SU-DHL-6 (cell line): ENCODE measurements at regions not wholly inside any gene's neighbourhood (a gene's known extent, or its start where the extent isn't known, plus 50 kb on each side); places are given as distances from the start of the nearest gene placed in this dataset.
"Not testable (repeated sequence)": the region's sequence is repeated elsewhere in the genome, so short reads cannot be mapped to it uniquely, and the experiment has no call there.

Experiments
- H2AFZ ChIP-seq: fragments of 200-600 bp; sonication (generic); 2 replicates; pipeline ENCODE4 v1.6.1; 2014; ENCODE audit warnings: low read depth, mild to moderate bottlenecking, moderate library complexity, mixed read lengths, antibody characterized with exemption, low read length; ENCODE audit not compliant: severe bottlenecking
- H3F3A ChIP-seq: fragments of 200-600 bp; shearing (Covaris generic); 2 replicates; pipeline ENCODE4 v1.6.0; 2016; ENCODE audit warnings: antibody characterized with exemption, mild to moderate bottlenecking; ENCODE audit not compliant: insufficient read depth
- H3K27ac ChIP-seq: fragments of 200-600 bp; sonication (generic); 2 replicates; pipeline ENCODE4 v1.5.1; 2016; ENCODE audit warnings: low read depth, mild to moderate bottlenecking, low read length, moderate library complexity, mixed read lengths
- H3K27me3 ChIP-seq: fragments of 200-600 bp; sonication (generic), shearing (Covaris generic); 2 replicates; pipeline ENCODE4 v1.6.0; 2014; ENCODE audit warnings: mild to moderate bottlenecking, low read length
- H3K36me3 ChIP-seq: fragments of 200-600 bp; sonication (generic); 2 replicates; pipeline ENCODE4 v1.6.1; 2014; ENCODE audit warnings: mild to moderate bottlenecking, low read length, mixed read lengths
- H3K4me2 ChIP-seq: fragments of 300-600, 200-600 bp; shearing (Covaris generic), sonication (generic); 2 replicates; pipeline ENCODE4 v1.6.0; 2014; ENCODE audit warnings: low read length, low read depth, mild to moderate bottlenecking; ENCODE audit not compliant: poor library complexity, severe bottlenecking
- H3K4me3 ChIP-seq: fragments of 200-600 bp; sonication (generic); 2 replicates; pipeline ENCODE4 v1.5.1; 2014; ENCODE audit warnings: antibody characterized with exemption, low read length, mild to moderate bottlenecking, mixed read lengths; ENCODE audit not compliant: insufficient read depth, poor library complexity, severe bottlenecking
- H3K79me2 ChIP-seq: fragments of 200-600 bp; sonication (generic); 2 replicates; pipeline ENCODE4 v1.6.1; 2014; ENCODE audit warnings: mild to moderate bottlenecking, low read length, moderate library complexity; ENCODE audit not compliant: insufficient read depth
- H3K9ac ChIP-seq: fragments of 200-600 bp; sonication (generic); 2 replicates; pipeline ENCODE4 v1.7.0; 2014; ENCODE audit warnings: mild to moderate bottlenecking, low read length
- H3K9me2 ChIP-seq: fragments of 200-600 bp; sonication (generic); replicated peaks from 2 replicates; pipeline ENCODE4 v1.6.1; 2014; ENCODE audit warnings: low read length; ENCODE audit not compliant: insufficient read depth
- H3K9me3 ChIP-seq: fragments of 200-600 bp; sonication (generic); 2 replicates; pipeline ENCODE4 v1.6.1; 2014; ENCODE audit warnings: low read length, mixed read lengths; ENCODE audit not compliant: insufficient read depth
- H4K20me1 ChIP-seq: fragments of 200-600 bp; sonication (generic); 2 replicates; pipeline ENCODE4 v1.6.1; 2014; ENCODE audit warnings: low read depth, mild to moderate bottlenecking, antibody characterized with exemption, low read length, moderate library complexity, mixed read lengths
- CTCF ChIP-seq: fragments of 200-600 bp; sonication (generic); IDR thresholded peaks from one replicate; pipeline ENCODE4 v1.5.1; 2017; ENCODE audit warnings: antibody characterized with exemption, mild to moderate bottlenecking, low read length, moderate library complexity; ENCODE audit not compliant: insufficient read depth, poor library complexity, severe bottlenecking
- EZH2phosphoT487 ChIP-seq: fragments of 200-600 bp; sonication (generic), shearing (Covaris generic); conservative IDR thresholded peaks from 2 replicates; pipeline ENCODE4 v1.6.1; 2018; ENCODE audit warnings: mild to moderate bottlenecking, antibody characterized with exemption, low read length, moderate library complexity, mixed read lengths

DNA sequence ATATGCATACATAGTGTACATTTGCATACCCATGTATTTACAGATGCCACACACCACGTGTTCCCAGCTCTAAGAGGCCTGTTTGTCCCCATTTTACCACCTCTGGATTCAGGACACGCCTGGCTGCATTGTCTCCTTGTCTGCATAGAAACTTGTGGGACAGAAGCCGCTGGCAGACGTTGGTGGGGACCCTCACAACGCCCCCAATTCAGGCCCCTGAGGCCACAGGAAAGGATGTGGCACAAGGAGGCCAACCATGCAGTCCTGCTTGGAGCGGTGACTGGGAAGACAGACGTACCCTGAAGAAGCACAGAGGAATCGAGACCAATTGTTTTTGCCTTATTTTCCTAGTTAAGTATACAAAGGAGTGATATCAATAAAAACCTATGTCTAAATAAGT is 96.1 kb downstream of the ANKRD10 start:
- Histone ChIP-seq H4K20me1 (no peaks in the 10 kb centered on the region), H3F3A (no peaks in the 10 kb centered on the region), H3K9me3 (no peaks in the 10 kb centered on the region), H3K4me2 (no peak overlapping the region), H3K9me2 (no peaks in the 10 kb centered on the region), H3K27me3 (no peaks in the 10 kb centered on the region), H2AFZ (no peak overlapping the region), H3K79me2 (no peaks in the 10 kb centered on the region), H3K36me3 (no peaks in the 10 kb centered on the region), H3K4me3 (no peak overlapping the region), H3K9ac (no peak overlapping the region), H3K27ac (no peak overlapping the region)
- no peak for TF ChIP-seq CTCF
- TF ChIP-seq EZH2phosphoT487: no peak

- H3K9me2 ChIP-seq: no peaks in the 10 kb centered on the region
- no peaks in the 10 kb centered on the region for H3F3A ChIP-seq
- H3K4me3 ChIP-seq: no peak overlapping the region
- no peaks in the 10 kb centered on the region for H3K9me3 ChIP-seq
- H3K4me2 ChIP-seq: no peak overlapping the region
- H3K9ac ChIP-seq: no peak overlapping the region
- H4K20me1 ChIP-seq: no peaks in the 10 kb centered on the region
- H3K27ac ChIP-seq: no peak overlapping the region
- TF ChIP-seq CTCF (peak; percentile 93), EZH2phosphoT487 (no peak)
- H3K27me3 ChIP-seq: no peaks in the 10 kb centered on the region
- H3K79me2 ChIP-seq: no peaks in the 10 kb centered on the region
- H2AFZ ChIP-seq: no peak overlapping the region
- no peaks in the 10 kb centered on the region for H3K36me3 ChIP-seq
These were observed 95.5 kb downstream of the ANKRD10 start for GRCh38 chr13:110819203-110820014.

DNA sequence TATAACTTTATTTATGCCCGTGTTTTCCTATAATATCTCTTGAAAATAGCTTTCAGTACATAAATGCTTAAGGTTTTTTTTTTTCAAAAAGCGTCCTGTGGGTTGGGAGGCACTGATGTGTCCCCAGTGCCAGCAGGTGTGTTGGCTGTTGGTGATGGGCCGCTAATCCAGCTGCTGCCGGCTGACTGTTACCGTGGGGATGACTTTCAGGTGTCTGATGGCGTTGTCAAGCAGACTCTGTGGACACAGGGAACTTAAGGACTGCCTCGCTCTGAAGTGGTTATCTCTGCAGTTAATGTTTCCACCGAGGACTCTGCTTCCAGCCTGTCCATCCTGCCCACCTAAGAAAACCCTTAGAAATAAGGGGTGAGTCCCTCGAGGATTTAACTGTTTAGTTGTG is 94.5 kb downstream of the ANKRD10 start:
- Histone ChIP-seq H2AFZ (no peak overlapping the region), H4K20me1 (no peaks in the 10 kb centered on the region), H3K27ac (no peak overlapping the region), H3K36me3 (no peaks in the 10 kb centered on the region), H3K4me3 (no peak overlapping the region), H3F3A (no peaks in the 10 kb centered on the region), H3K4me2 (no peak overlapping the region), H3K9me2 (no peaks in the 10 kb centered on the region), H3K79me2 (no peaks in the 10 kb centered on the region), H3K9ac (no peak overlapping the region), H3K9me3 (no peaks in the 10 kb centered on the region), H3K27me3 (no peaks in the 10 kb centered on the region)
- TF ChIP-seq EZH2phosphoT487 (no peak), CTCF (no peak)

DNA sequence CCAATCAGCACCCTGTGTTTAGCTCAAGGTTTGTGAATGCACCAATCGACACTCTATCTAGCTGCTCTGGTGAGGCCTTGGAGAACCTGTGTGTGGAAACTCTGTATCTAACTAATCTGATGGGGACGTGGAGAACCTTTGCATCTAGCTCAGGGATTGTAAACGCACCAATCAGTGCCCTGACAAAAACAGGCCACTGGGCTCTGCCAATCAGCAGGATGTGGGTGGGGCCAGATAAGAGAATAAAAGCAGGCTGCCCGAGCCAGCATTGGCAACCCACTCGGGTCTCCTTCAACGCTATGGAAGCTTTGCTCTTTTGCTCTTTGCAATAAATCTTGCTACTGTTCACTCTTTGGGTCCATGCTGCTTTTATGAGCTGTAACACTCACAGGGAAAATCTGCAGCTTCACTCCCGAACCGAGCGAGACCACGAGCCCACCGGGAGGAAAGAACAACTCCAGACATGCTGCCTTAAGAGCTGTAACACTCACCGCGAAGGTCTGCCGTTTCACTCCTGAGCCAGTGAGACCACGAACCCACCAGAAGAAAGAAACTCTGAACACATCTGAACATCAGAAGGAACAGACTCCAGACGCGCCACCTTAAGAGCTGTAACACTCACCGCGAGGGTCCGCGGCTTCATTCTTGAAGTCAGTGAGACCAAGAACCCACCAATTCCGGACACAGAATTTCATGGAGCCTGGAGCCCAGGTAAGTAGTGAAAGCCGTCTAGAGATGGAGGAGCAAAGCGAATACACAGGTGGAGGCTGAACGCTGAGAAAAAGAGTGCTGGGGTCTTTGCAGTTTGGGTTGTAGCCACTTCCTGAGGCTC is 92.8 kb downstream of the ANKRD10 start:
- not testable (repeated sequence) for H3K4me3 ChIP-seq, H3K27me3 ChIP-seq, H3K79me2 ChIP-seq, H3K9me3 ChIP-seq, H3K9me2 ChIP-seq, H3K36me3 ChIP-seq, H2AFZ ChIP-seq, H3K4me2 ChIP-seq, H3K9ac ChIP-seq, H3K27ac ChIP-seq, H3F3A ChIP-seq, H4K20me1 ChIP-seq
